ENCODE measurements at regions not wholly inside any gene's neighbourhood (a gene's known extent, or its start where the extent isn't known, plus 50 kb on each side); places are given as distances from the start of the nearest gene placed in this dataset.

DNA sequence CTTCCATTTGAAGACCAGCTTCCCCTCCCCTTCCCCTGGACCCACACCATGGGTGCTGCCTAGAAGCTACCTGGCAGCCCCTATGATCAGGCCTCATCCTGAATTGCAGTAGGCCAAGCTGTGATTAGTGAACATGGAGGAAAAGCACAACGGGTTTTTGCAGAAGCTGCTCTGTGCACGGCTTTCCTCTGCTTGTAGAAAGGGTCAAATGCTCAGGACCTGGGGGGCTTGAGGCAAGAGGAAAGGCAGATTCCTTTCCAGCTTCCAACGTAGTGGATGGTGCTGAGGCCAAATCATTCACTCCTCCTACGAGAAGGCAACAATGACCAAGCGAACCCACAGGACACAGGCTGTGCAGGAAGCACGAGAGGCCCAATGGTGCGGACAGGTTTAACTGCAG is 410.3 kb upstream of the SHH start:
- TF ChIP-seq POLR2AphosphoS5 (IDR thresholded peaks at IDR 0.05): no peak
- TF ChIP-seq, protein P1, sequence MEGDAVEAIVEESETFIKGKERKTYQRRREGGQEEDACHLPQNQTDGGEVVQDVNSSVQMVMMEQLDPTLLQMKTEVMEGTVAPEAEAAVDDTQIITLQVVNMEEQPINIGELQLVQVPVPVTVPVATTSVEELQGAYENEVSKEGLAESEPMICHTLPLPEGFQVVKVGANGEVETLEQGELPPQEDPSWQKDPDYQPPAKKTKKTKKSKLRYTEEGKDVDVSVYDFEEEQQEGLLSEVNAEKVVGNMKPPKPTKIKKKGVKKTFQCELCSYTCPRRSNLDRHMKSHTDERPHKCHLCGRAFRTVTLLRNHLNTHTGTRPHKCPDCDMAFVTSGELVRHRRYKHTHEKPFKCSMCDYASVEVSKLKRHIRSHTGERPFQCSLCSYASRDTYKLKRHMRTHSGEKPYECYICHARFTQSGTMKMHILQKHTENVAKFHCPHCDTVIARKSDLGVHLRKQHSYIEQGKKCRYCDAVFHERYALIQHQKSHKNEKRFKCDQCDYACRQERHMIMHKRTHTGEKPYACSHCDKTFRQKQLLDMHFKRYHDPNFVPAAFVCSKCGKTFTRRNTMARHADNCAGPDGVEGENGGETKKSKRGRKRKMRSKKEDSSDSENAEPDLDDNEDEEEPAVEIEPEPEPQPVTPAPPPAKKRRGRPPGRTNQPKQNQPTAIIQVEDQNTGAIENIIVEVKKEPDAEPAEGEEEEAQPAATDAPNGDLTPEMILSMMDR (IDR thresholded peaks at IDR 0.05): no peak
- no peak for TF ChIP-seq POLR2A (IDR thresholded peaks at IDR 0.05)
- no peak for TF ChIP-seq EP300 (IDR thresholded peaks at IDR 0.05)

Measured in upper lobe of left lung (tissue), 4 donors.